Ishikawa (cell line): ENCODE measurements at regions not wholly inside any gene's neighbourhood (a gene's known extent, or its start where the extent isn't known, plus 50 kb on each side); places are given as distances from the start of the nearest gene placed in this dataset.

ENCODE experiments used
- RAD21 ChIP-seq: IDR thresholded peaks from 2 replicates; pipeline ENCODE4 v1.6.1; 2012; ENCODE audit warnings: low read depth
- REST ChIP-seq: IDR thresholded peaks from 2 replicates; pipeline ENCODE4 v1.6.1; 2012; ENCODE audit warnings: low read depth, mild to moderate bottlenecking

GRCh38 chr11:57913715-57914704 is 109.7 kb upstream of the OR9Q1 start:
- no peak for TF ChIP-seq RAD21
- TF ChIP-seq REST = no peak
